ENCODE measurements at regions not wholly inside any gene's neighbourhood (a gene's known extent, or its start where the extent isn't known, plus 50 kb on each side); places are given as distances from the start of the nearest gene placed in this dataset.

GRCh38 chrX:116289592-116289991 is 119.0 kb downstream of the AGTR2 start:
- TF ChIP-seq CTCF (optimal IDR thresholded peaks at IDR 0.05 in 1 of 3, IDR thresholded peaks at IDR 0.05 in 1 of 3, conservative IDR thresholded peaks at IDR 0.05 in 1 of 3; ENCODE audit: extremely low read depth in 1 of 3, insufficient read depth in 2 of 3, low read length in 3 of 3) (no peak), EZH2 (IDR thresholded peaks at IDR 0.05; ENCODE audit: low read length) (no peak)
